ENCODE measurements at regions not wholly inside any gene's neighbourhood (a gene's known extent, or its start where the extent isn't known, plus 50 kb on each side); places are given as distances from the start of the nearest gene placed in this dataset.
A peak's percentile ranks its signal among the peaks of the same experiment; 100 is the strongest.

DNA sequence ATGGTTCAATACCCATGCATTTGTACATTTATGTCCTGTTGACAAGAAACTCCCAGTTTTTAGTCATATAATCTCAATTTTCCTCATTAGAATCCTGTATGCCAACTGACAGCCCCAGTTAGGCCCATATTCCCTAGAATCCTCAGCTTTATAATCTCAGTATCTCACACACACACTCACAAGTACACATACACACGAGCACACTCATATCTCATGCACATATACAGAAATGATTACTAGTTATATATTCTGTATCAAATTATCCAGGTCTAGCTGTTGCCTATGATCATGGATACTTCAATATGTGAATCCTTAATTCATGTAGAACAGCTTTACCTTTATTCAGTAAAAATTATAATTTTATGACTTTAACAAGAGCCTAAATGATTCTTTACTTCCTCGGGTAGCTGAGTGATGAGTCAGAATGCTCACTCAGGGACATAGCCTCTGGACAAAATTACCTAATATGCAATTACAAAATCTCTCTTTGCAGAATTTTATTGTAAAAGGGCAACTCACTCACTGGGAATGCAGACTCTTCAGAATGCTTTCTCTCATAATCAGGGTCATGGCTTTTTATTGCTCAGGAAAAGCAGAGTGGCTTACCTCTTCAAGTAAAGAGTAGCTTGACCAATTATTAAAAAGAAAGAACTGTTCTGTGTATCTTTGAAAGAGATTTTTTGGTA is 193.6 kb upstream of the PIK3C3 start:
- H3K27me3 ChIP-seq = no peaks in the 10 kb centered on the region
- no peak overlapping the region for H3K4me3 ChIP-seq
- TF ChIP-seq, protein P1, sequence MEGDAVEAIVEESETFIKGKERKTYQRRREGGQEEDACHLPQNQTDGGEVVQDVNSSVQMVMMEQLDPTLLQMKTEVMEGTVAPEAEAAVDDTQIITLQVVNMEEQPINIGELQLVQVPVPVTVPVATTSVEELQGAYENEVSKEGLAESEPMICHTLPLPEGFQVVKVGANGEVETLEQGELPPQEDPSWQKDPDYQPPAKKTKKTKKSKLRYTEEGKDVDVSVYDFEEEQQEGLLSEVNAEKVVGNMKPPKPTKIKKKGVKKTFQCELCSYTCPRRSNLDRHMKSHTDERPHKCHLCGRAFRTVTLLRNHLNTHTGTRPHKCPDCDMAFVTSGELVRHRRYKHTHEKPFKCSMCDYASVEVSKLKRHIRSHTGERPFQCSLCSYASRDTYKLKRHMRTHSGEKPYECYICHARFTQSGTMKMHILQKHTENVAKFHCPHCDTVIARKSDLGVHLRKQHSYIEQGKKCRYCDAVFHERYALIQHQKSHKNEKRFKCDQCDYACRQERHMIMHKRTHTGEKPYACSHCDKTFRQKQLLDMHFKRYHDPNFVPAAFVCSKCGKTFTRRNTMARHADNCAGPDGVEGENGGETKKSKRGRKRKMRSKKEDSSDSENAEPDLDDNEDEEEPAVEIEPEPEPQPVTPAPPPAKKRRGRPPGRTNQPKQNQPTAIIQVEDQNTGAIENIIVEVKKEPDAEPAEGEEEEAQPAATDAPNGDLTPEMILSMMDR (IDR thresholded peaks at IDR 0.05; ENCODE audit: low read depth, low read length) = no peak
- H3K36me3 ChIP-seq = no peaks in the 10 kb centered on the region
- H3K9me3 ChIP-seq (ENCODE audit: low read depth) = no peaks in the 10 kb centered on the region
- H3K4me1 ChIP-seq (ENCODE audit: low read depth) = no peaks in the 10 kb centered on the region
- no peak overlapping the region for H3K27ac ChIP-seq
- DNase-seq (ENCODE audit: low read depth in 1 of 2, low spot score in 1 of 2) = peak in 1 of 2 donors; percentile 87

- Histone ChIP-seq H3K4me3 (no peak overlapping the region), H3K9me3 (ENCODE audit: low read depth) (no peaks in the 10 kb centered on the region), H3K36me3 (no peaks in the 10 kb centered on the region), H3K27me3 (no peaks in the 10 kb centered on the region), H3K4me1 (ENCODE audit: low read depth) (no peaks in the 10 kb centered on the region), H3K27ac (no peak overlapping the region)
- no peak for DNase-seq (ENCODE audit: low read depth in 1 of 2, low spot score in 1 of 2)
- TF ChIP-seq, protein P1 (IDR thresholded peaks at IDR 0.05; ENCODE audit: low read depth, low read length) = no peak
Observed at GRCh38 chr18:41758534-41758933, 196.5 kb upstream of the PIK3C3 start.

DNA sequence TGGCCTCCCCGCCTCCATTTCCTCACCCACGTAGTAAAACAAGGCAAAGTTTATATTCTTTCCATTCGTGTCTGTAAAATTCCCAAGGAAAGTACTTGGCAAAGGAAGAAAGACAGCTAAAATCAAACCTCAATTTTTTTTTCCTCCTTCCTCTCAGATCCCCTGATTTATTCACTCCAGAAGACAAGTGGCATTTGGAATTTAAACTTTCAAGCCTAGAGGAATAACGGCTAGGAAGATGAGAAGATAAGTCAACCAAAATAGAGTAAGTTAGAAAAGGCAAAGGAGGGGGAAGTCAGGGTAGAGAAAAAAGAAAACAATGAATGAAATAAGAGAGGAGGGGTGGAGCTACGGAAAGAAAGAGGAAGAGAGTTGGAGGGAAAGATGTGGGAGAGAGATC is 198.9 kb upstream of the PIK3C3 start:
- no peak for DNase-seq (ENCODE audit: low read depth in 1 of 2, low spot score in 1 of 2)
- H3K27me3 ChIP-seq = no peaks in the 10 kb centered on the region
- no peak overlapping the region for H3K4me3 ChIP-seq
- TF ChIP-seq, protein P1 (IDR thresholded peaks at IDR 0.05; ENCODE audit: low read depth, low read length) = no peak
- H3K9me3 ChIP-seq (ENCODE audit: low read depth) = no peaks in the 10 kb centered on the region
- no peaks in the 10 kb centered on the region for H3K36me3 ChIP-seq
- no peak overlapping the region for H3K27ac ChIP-seq
- no peaks in the 10 kb centered on the region for H3K4me1 ChIP-seq (ENCODE audit: low read depth)

DNA sequence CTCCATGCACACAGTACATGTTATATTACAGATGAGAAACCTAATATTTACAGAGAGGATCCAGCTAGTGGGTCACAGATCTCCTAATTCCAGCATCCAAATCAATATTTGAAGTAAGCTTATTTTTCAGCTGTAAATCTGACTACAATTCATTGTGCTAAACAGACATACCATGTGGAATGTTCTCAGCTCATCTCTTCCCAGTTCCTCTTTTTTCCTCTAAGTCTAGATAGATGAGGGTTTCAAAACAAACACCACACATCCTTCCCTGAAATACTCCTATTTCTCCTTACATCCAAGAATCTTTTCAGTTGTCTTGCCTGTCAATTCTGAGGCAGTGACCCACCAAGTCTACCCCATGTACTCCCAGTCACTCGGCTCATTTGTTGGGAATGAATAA is 200.7 kb upstream of the PIK3C3 start:
- Histone ChIP-seq H3K27me3 (no peaks in the 10 kb centered on the region), H3K27ac (no peak overlapping the region), H3K9me3 (ENCODE audit: low read depth) (no peaks in the 10 kb centered on the region), H3K4me3 (no peak overlapping the region), H3K36me3 (no peaks in the 10 kb centered on the region), H3K4me1 (ENCODE audit: low read depth) (no peaks in the 10 kb centered on the region)
- TF ChIP-seq, protein P1 (IDR thresholded peaks at IDR 0.05; ENCODE audit: low read depth, low read length) = no peak
- no peak for DNase-seq (ENCODE audit: low read depth in 1 of 2, low spot score in 1 of 2)

DNA sequence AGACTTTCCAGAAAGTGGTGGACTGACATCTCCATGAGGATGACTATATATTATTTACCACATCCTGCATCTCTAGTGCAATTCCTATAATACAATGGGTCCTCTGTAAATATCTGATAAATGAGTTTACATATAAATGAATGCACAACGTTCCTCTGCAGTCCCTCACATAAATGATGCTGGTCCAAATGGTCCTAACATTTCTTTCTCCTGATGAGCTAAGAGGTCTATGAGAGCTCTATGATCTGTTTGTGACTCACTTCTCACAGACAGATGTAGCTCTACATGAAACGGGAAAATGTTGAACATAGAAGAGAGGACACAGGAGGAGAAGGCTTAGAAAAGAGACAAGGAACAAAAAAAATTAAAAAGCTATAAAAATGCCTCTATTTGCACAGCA is 201.2 kb upstream of the PIK3C3 start:
- DNase-seq (ENCODE audit: low read depth in 1 of 2, low spot score in 1 of 2) = no peak
- Histone ChIP-seq H3K27me3 (no peaks in the 10 kb centered on the region), H3K27ac (no peak overlapping the region), H3K36me3 (no peaks in the 10 kb centered on the region), H3K9me3 (ENCODE audit: low read depth) (no peaks in the 10 kb centered on the region), H3K4me3 (no peak overlapping the region), H3K4me1 (ENCODE audit: low read depth) (no peaks in the 10 kb centered on the region)
- TF ChIP-seq, protein P1 (IDR thresholded peaks at IDR 0.05; ENCODE audit: low read depth, low read length) = no peak

All from cardiac muscle cell (in vitro differentiated cells and primary cell).